B cell (primary cell): ENCODE measurements at regions not wholly inside any gene's neighbourhood (a gene's known extent, or its start where the extent isn't known, plus 50 kb on each side); places are given as distances from the start of the nearest gene placed in this dataset.

Experiments
- ATAC-seq: fragments of 200-7000 bp; cut with Tn5 transposase; one replicate; pipeline ENCODE4 v1.10.0; 2021; ENCODE audit warnings: low read depth, mild to moderate bottlenecking, moderate number of reproducible peaks, moderate library complexity
- CTCF ChIA-PET: fragments of 350-600 bp; sonication (Branson Sonifier 250); formaldehyde crosslinking; loops from one replicate; lab custom pipeline; 2021; ENCODE audit warnings: antibody characterized with exemption, inconsistent platforms; lab: Charles Lee
- POLR2A ChIA-PET: fragments of 350-600 bp; sonication (Branson Sonifier 250); formaldehyde crosslinking; loops from one replicate; lab custom pipeline; 2021; ENCODE audit warnings: antibody characterized with exemption; lab: Charles Lee
- DNase-seq: peaks from one replicate; pipeline ENCODE4 v3.0.0; 2013
- H2AFZ ChIP-seq: 2 replicates; pipeline ENCODE4 v1.6.1; 2012; ENCODE audit warnings: mild to moderate bottlenecking, low read depth, low read length; ENCODE audit not compliant: insufficient read depth, poor library complexity, severe bottlenecking
- H3K27ac ChIP-seq, 2 donors: 1 replicate in 1 of 2; 2 replicates in 1 of 2; pipeline ENCODE4 v1.5.1; 2012 to 2013; ENCODE audit warnings: low read length in 2 of 2, mild to moderate bottlenecking in 2 of 2, moderate library complexity in 1 of 2
- H3K27me3 ChIP-seq, 4 experiments: fragments of 200-600 bp in 1 of 4; sonication (generic) in 1 of 4; replicated peaks in 1 of 4; 1 replicate in 2 of 4; 2 replicates in 2 of 4; pipeline versions ENCODE4 v1.6.1 to v1.7.0; 2013 to 2016; ENCODE audit warnings: low read length in 3 of 4, mild to moderate bottlenecking in 2 of 4, mixed read lengths in 1 of 4, moderate library complexity in 1 of 4; ENCODE audit not compliant: insufficient read depth in 4 of 4, control insufficient read depth in 3 of 4; ENCODE audit errors: control extremely low read depth in 1 of 4
- H3K36me3 ChIP-seq, 2 experiments: replicated peaks in 1 of 2; 1 replicate in 1 of 2; 2 replicates in 1 of 2; pipeline versions ENCODE4 v1.6.1 to v1.7.1; 2013; ENCODE audit warnings: low read length in 1 of 2; ENCODE audit not compliant: insufficient read depth in 2 of 2, control insufficient read depth in 1 of 2; ENCODE audit errors: control extremely low read depth in 1 of 2, extremely low read depth in 1 of 2
- H3K4me1 ChIP-seq, 2 donors: fragments of 200-600 bp in 1 of 2; sonication (generic) in 1 of 2; 1 replicate in 1 of 2; 2 replicates in 1 of 2; pipeline versions ENCODE4 v1.5.1 to v1.6.1; 2013 to 2017; ENCODE audit warnings: low read length in 2 of 2; ENCODE audit not compliant: control insufficient read depth in 2 of 2, insufficient read depth in 2 of 2
- H3K4me2 ChIP-seq: replicated peaks from 2 replicates; pipeline ENCODE3; 2012; ENCODE audit warnings: mild to moderate bottlenecking, low read depth, low read length; ENCODE audit not compliant: poor library complexity, severe bottlenecking
- H3K4me3 ChIP-seq, 5 experiments: fragments of 200-600 bp in 1 of 5; sonication (generic) in 1 of 5; 1 replicate in 3 of 5; 2 replicates in 2 of 5; pipeline versions ENCODE4 v1.5.1 to v1.7.0; 2011 to 2016; ENCODE audit warnings: low read length in 4 of 5, mild to moderate bottlenecking in 4 of 5, low read depth in 2 of 5, control low read depth in 1 of 5, moderate library complexity in 1 of 5; ENCODE audit not compliant: insufficient read depth in 1 of 5; ENCODE audit errors: control extremely low read depth in 1 of 5, extremely low read depth in 1 of 5
- H3K79me2 ChIP-seq: fragments of 200-600 bp; sonication (generic); one replicate; pipeline ENCODE4 v1.6.0; 2016; ENCODE audit warnings: low read length; ENCODE audit not compliant: control insufficient read depth, insufficient read depth
- H3K9ac ChIP-seq: fragments of 200-600 bp; sonication (generic); 2 replicates; pipeline ENCODE4 v1.6.1; 2017; ENCODE audit warnings: mild to moderate bottlenecking, low read length, moderate library complexity
- H3K9me3 ChIP-seq, 3 donors: one replicate each; pipeline versions ENCODE4 v1.6.1 to v1.7.1; 2013; ENCODE audit warnings: low read length in 2 of 3; ENCODE audit not compliant: control insufficient read depth in 2 of 3, insufficient read depth in 1 of 3; ENCODE audit errors: control extremely low read depth in 1 of 3
- H4K20me1 ChIP-seq: 2 replicates; pipeline ENCODE4 v1.6.0; 2012; ENCODE audit warnings: mild to moderate bottlenecking, low read length; ENCODE audit not compliant: insufficient read depth, control insufficient read depth, poor library complexity, severe bottlenecking
- H3K27ac Mint-ChIP-seq: one replicate; pipeline ENCODE4 v1.8.0; 2021; ENCODE audit warnings: mixed read lengths
- H3K27me3 Mint-ChIP-seq: one replicate; pipeline ENCODE4 v1.8.0; 2021; ENCODE audit warnings: mixed read lengths
- H3K4me1 Mint-ChIP-seq: one replicate; pipeline ENCODE4 v1.8.0; 2021; ENCODE audit warnings: mixed read lengths
- H3K4me3 Mint-ChIP-seq: one replicate; pipeline ENCODE4 v1.8.0; 2021; ENCODE audit warnings: mixed read lengths
- H3K9me3 Mint-ChIP-seq: one replicate; pipeline ENCODE4 v1.8.0; 2022; ENCODE audit warnings: mixed read lengths; ENCODE audit not compliant: insufficient read depth
- EZH2 ChIP-seq: IDR thresholded peaks from 2 replicates; pipeline ENCODE4 v1.6.1; 2012; ENCODE audit warnings: borderline replicate concordance, low read depth, mild to moderate bottlenecking, moderate library complexity, low read length; ENCODE audit not compliant: insufficient read depth, poor library complexity, severe bottlenecking
- WGBS: methylation state at CpG from one replicate; pipeline ENCODE4 v1.1.5; 2013; ENCODE audit warnings: missing lambda C conversion rate; ENCODE audit not compliant: insufficient coverage; 5-methylcytosine and 5-hydroxymethylcytosine counted together
- intact Hi-C: fragments of 100-400 bp; cut with micrococcal nuclease; formaldehyde crosslinking; loops from one replicate; pipeline ENCODE4 v1.10.0; 2022
- TF ChIP-seq, protein P1 (sequence below): fragments of 200-600 bp; IDR thresholded peaks from one replicate; pipeline ENCODE4 v1.8.0; 2022; ENCODE audit warnings: antibody characterized with exemption, mild to moderate bottlenecking

GRCh38 chr9:29066141-29066640 lies 1492.9 kb upstream of the C9orf72 start:
- H3K27me3 Mint-ChIP-seq = no peaks in the 10 kb centered on the region
- H3K36me3 ChIP-seq = no peaks in the 10 kb centered on the region
- no peaks in the 10 kb centered on the region for H3K79me2 ChIP-seq
- no peak overlapping the region for H3K27ac Mint-ChIP-seq
- intact Hi-C loops = no loop called here
- no peak for ATAC-seq
- no peak overlapping the region for H3K4me3 ChIP-seq
- POLR2A ChIA-PET = no interaction called here
- no peak overlapping the region for H3K4me2 ChIP-seq
- H3K9me3 ChIP-seq = no peaks in the 10 kb centered on the region
- no peaks in the 10 kb centered on the region for H3K4me1 ChIP-seq
- TF ChIP-seq EZH2 = no peak
- TF ChIP-seq, protein P1, sequence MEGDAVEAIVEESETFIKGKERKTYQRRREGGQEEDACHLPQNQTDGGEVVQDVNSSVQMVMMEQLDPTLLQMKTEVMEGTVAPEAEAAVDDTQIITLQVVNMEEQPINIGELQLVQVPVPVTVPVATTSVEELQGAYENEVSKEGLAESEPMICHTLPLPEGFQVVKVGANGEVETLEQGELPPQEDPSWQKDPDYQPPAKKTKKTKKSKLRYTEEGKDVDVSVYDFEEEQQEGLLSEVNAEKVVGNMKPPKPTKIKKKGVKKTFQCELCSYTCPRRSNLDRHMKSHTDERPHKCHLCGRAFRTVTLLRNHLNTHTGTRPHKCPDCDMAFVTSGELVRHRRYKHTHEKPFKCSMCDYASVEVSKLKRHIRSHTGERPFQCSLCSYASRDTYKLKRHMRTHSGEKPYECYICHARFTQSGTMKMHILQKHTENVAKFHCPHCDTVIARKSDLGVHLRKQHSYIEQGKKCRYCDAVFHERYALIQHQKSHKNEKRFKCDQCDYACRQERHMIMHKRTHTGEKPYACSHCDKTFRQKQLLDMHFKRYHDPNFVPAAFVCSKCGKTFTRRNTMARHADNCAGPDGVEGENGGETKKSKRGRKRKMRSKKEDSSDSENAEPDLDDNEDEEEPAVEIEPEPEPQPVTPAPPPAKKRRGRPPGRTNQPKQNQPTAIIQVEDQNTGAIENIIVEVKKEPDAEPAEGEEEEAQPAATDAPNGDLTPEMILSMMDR = no peak
- no peak overlapping the region for H3K9ac ChIP-seq
- H3K9me3 Mint-ChIP-seq = no peaks in the 10 kb centered on the region
- CTCF ChIA-PET = no interaction called here
- DNase-seq = no peak
- H3K4me3 Mint-ChIP-seq = no peak overlapping the region
- no peaks in the 10 kb centered on the region for H4K20me1 ChIP-seq
- no CpG with 5 or more reads among the region's 3 CpGs for WGBS
- H2AFZ ChIP-seq = no peak overlapping the region
- H3K4me1 Mint-ChIP-seq = no peaks in the 10 kb centered on the region
- H3K27ac ChIP-seq = no peak overlapping the region
- no peaks in the 10 kb centered on the region for H3K27me3 ChIP-seq

DNA sequence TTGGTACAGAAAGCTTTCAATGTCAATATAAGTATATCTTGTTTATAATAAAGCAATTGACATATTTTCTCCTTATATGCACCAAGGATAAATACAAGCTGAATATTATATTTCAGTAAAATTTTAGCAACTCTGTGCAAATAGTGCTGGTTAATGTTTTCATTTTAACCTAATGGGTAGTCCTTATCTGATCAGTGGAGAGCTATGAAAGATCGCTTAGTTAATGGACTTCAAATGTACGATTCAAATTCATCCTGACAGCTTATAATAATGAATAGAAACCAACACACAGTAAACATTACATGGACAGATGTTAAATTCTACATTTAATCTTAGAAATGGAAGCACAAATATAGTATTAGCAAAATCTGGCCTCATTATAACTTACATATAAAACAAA lies 1495.2 kb upstream of the C9orf72 start:
- no peak overlapping the region for H3K27ac ChIP-seq
- ATAC-seq (no peak), DNase-seq (no peak)
- no peaks in the 10 kb centered on the region for H3K9me3 ChIP-seq
- Mint-ChIP-seq H3K27ac (no peak overlapping the region), H3K27me3 (no peaks in the 10 kb centered on the region), H3K4me1 (no peaks in the 10 kb centered on the region), H3K9me3 (no peaks in the 10 kb centered on the region), H3K4me3 (no peak overlapping the region)
- H3K4me2 ChIP-seq = no peak overlapping the region
- H3K9ac ChIP-seq = no peak overlapping the region
- H3K36me3 ChIP-seq = no peaks in the 10 kb centered on the region
- no peak overlapping the region for H2AFZ ChIP-seq
- ChIA-PET CTCF (no interaction called here), POLR2A (no interaction called here)
- no peaks in the 10 kb centered on the region for H3K4me1 ChIP-seq
- no peaks in the 10 kb centered on the region for H3K79me2 ChIP-seq
- no peaks in the 10 kb centered on the region for H4K20me1 ChIP-seq
- H3K4me3 ChIP-seq = no peak overlapping the region
- no peak for TF ChIP-seq EZH2
- TF ChIP-seq, protein P1 = no peak
- no peaks in the 10 kb centered on the region for H3K27me3 ChIP-seq
- WGBS = no CpG with 5 or more reads among the region's 2 CpGs
- intact Hi-C loops = no loop called here
